ENCODE measurements at regions not wholly inside any gene's neighbourhood (a gene's known extent, or its start where the extent isn't known, plus 50 kb on each side); places are given as distances from the start of the nearest gene placed in this dataset.
"Not testable (repeated sequence)": the region's sequence is repeated elsewhere in the genome, so short reads cannot be mapped to it uniquely, and the experiment has no call there.

- no peak for DNase-seq (ENCODE audit: low spot score)
These were observed 161.7 kb upstream of the RPL34 start for GRCh38 chr4:108458681-108459080.

GRCh38 chr4:108454227-108454626 is 166.1 kb upstream of the RPL34 start:
- DNase-seq (ENCODE audit: low spot score), result no peak

- no peak for DNase-seq (ENCODE audit: low spot score)
These were observed 167.0 kb upstream of the RPL34 start for GRCh38 chr4:108453366-108453765.

- DNase-seq (ENCODE audit: low spot score), result no peak
These were observed 170.0 kb upstream of the RPL34 start for GRCh38 chr4:108450236-108450898.

GRCh38 chr4:108449129-108449528 is 171.2 kb upstream of the RPL34 start:
- DNase-seq (ENCODE audit: low spot score), result no peak

- no peak for DNase-seq (ENCODE audit: low spot score)
These were observed 173.8 kb upstream of the RPL34 start for GRCh38 chr4:108446556-108446955.

- DNase-seq (ENCODE audit: low spot score), result no peak
These were observed 174.7 kb upstream of the RPL34 start for GRCh38 chr4:108445716-108446115.

- no peak for DNase-seq (ENCODE audit: low spot score)
These were observed 176.8 kb upstream of the RPL34 start for GRCh38 chr4:108443585-108443984.

- no peak for DNase-seq (ENCODE audit: low spot score)
These were observed 186.5 kb upstream of the RPL34 start for GRCh38 chr4:108433832-108434231.

GRCh38 chr4:108433394-108433793 is 187.0 kb upstream of the RPL34 start:
- not testable (repeated sequence) for DNase-seq (ENCODE audit: low spot score)

GRCh38 chr4:108432418-108432817 is 188.0 kb upstream of the RPL34 start:
- no peak for DNase-seq (ENCODE audit: low spot score)

GRCh38 chr4:108431986-108432385 is 188.4 kb upstream of the RPL34 start:
- no peak for DNase-seq (ENCODE audit: low spot score)

GRCh38 chr4:108430921-108431320 is 189.5 kb upstream of the RPL34 start:
- DNase-seq (ENCODE audit: low spot score), result no peak

- DNase-seq (ENCODE audit: low spot score), result no peak
These were observed 190.7 kb upstream of the RPL34 start for GRCh38 chr4:108429662-108430061.

GRCh38 chr4:108428923-108429322 is 191.5 kb upstream of the RPL34 start:
- DNase-seq (ENCODE audit: low spot score), result no peak

- no peak for DNase-seq (ENCODE audit: low spot score)
These were observed 192.4 kb upstream of the RPL34 start for GRCh38 chr4:108427946-108428485.

GRCh38 chr4:108426493-108426892 is 193.9 kb upstream of the RPL34 start:
- no peak for DNase-seq (ENCODE audit: low spot score)

- no peak for DNase-seq (ENCODE audit: low spot score)
These were observed 194.4 kb upstream of the RPL34 start for GRCh38 chr4:108425988-108426387.

GRCh38 chr4:108417923-108418322 is 202.5 kb upstream of the RPL34 start:
- no peak for DNase-seq (ENCODE audit: low spot score)

- no peak for DNase-seq (ENCODE audit: low spot score)
These were observed 203.5 kb upstream of the RPL34 start for GRCh38 chr4:108416831-108417230.

GRCh38 chr4:108415389-108415788 is 205.0 kb upstream of the RPL34 start:
- no peak for DNase-seq (ENCODE audit: low spot score)

GRCh38 chr4:108411836-108412235 is 208.5 kb upstream of the RPL34 start:
- no peak for DNase-seq (ENCODE audit: low spot score)

- DNase-seq (ENCODE audit: low spot score), result not testable (repeated sequence)
These were observed 210.7 kb upstream of the RPL34 start for GRCh38 chr4:108409691-108410090.

- no peak for DNase-seq (ENCODE audit: low spot score)
These were observed 214.8 kb upstream of the RPL34 start for GRCh38 chr4:108405586-108405985.
